ENCODE measurements at regions not wholly inside any gene's neighbourhood (a gene's known extent, or its start where the extent isn't known, plus 50 kb on each side); places are given as distances from the start of the nearest gene placed in this dataset.

DNA sequence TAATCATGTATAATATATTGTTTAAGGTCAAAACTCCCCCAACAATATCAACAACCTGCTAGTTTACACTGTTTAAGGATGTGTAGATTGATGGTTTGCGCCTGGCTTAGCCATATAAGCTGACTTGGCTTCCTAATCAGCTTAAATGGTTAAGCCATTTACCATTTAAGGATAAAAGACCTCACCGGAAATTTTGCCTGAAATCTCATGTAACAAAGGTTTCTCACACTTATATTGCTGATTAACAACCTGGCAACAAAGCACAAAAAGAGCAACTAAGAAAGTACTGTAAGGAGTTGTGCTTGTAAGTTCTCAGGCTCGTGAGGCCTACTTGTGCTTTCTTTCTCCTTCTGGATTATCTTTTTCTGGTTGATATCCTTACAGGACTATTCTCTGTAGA, 485.2 kb downstream of the GABRG1 start:
- TF ChIP-seq, protein P1, sequence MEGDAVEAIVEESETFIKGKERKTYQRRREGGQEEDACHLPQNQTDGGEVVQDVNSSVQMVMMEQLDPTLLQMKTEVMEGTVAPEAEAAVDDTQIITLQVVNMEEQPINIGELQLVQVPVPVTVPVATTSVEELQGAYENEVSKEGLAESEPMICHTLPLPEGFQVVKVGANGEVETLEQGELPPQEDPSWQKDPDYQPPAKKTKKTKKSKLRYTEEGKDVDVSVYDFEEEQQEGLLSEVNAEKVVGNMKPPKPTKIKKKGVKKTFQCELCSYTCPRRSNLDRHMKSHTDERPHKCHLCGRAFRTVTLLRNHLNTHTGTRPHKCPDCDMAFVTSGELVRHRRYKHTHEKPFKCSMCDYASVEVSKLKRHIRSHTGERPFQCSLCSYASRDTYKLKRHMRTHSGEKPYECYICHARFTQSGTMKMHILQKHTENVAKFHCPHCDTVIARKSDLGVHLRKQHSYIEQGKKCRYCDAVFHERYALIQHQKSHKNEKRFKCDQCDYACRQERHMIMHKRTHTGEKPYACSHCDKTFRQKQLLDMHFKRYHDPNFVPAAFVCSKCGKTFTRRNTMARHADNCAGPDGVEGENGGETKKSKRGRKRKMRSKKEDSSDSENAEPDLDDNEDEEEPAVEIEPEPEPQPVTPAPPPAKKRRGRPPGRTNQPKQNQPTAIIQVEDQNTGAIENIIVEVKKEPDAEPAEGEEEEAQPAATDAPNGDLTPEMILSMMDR (conservative IDR thresholded peaks at IDR 0.05): no peak
- TF ChIP-seq ZFX (IDR thresholded peaks at IDR 0.05): no peak
- H3K27ac ChIP-seq: no peak overlapping the region

DNA sequence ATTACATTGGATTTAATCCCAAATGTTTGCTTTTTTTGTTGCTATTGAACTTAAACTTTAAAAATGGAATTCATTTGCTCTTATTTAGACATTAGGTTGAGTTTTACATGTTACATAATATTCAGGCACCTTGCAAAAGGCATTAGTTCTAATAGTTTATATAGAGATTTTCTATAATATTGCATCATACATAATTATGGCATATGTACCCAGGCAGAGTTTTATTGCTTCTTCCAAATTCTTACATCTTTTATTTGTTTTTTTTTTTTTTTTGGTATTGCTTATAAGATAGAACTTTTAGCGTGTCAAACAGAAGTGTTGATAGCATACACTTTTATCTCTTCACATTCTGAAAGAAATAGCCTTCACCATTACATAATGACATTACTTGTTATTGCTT, 487.7 kb downstream of the GABRG1 start:
- TF ChIP-seq, protein P1 (conservative IDR thresholded peaks at IDR 0.05): no peak
- TF ChIP-seq ZFX (IDR thresholded peaks at IDR 0.05): no peak
- no peak overlapping the region for H3K27ac ChIP-seq

DNA sequence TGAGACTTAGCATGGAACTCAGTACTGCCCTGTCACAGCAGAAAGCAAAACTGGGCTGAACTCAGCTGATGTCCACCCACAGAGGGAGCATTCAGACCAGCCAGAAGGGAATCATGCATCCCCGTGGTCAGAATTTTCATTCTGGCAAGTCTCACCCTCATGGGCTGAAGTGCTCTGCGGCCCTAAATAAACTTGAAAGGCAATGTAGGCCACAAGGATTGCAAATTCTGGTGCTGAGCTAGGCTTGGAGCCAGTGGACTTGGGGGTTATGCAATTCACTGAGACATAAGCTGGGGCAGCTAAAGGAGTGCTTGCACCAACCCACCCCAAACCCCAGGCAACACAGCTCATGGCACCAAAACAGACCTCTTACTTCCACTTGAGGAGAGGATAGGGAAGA, 494.1 kb downstream of the GABRG1 start:
- H3K27ac ChIP-seq: no peak overlapping the region
- TF ChIP-seq, protein P1 (conservative IDR thresholded peaks at IDR 0.05): no peak
- no peak for TF ChIP-seq ZFX (IDR thresholded peaks at IDR 0.05)

DNA sequence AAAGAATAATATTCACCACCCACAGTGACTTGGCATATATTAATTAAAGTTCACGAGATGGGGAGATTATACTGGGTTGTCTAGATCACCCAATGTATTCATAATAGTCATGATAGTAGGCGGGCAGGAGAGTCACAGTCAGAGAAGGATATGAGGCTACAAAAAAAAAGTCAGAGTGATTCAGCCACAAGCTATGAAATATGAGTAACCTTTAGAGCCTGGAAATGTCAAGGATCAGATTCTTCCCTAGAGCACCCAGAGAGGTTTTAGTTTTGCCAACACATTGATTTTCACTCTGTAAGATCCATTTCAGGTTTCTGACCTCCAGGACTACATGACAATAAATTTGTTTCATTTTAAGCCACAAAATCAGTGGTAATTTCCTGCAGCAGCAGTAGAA, 501.9 kb downstream of the GABRG1 start:
- no peak overlapping the region for H3K27ac ChIP-seq
- no peak for TF ChIP-seq ZFX (IDR thresholded peaks at IDR 0.05)
- TF ChIP-seq, protein P1 (conservative IDR thresholded peaks at IDR 0.05): no peak

DNA sequence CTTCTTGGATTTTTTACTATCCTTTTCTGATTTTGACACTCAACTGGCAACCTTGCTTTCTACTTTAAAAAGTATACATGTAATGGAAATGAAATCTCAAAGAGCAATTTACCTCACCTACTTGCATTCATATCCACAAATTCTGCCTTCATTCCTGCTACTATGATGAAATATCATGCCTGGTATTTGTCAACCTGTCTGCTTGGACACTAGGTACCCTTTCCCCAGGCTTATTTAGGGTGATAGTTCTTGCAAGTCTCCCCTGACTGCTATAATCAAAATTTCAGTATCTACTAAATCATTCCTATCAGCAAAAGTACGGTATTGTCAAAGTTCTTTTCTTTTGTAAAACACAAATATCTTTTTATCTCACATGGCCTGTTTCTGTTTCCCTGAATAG, 503.0 kb downstream of the GABRG1 start:
- TF ChIP-seq ZFX (IDR thresholded peaks at IDR 0.05): no peak
- TF ChIP-seq, protein P1 (conservative IDR thresholded peaks at IDR 0.05): no peak
- no peak overlapping the region for H3K27ac ChIP-seq

DNA sequence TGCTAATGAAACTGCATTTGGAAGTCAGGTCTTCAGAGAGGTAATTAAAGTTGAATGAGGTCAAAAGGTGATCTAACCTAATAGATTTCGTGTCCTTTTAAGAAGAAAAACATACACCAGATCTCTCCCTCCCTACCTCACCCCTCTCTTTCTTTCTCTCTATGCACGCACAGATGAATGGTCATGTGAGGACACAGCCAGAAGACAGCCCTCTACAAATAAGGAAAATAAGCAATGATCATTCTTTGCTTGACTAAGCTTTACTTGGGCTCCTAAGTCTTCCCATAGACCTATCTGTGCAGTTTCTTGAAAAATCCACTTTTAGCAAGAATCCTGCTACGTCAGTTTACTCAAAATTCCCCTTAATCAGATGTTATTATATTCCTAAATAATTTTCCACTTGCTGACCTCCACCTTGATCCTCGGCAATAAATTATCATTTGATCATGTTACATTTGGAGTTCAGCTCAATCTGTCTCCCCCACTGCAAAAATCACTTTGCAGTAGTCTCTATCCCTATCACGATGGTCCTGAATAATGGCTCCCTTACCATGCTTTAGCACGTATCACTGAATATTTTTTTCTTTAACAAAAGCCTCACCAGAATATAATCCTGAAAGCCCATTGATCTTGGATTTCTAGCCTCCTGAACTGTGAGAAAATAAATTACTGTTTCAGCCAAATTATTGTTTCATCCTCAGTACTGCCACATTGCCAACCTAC, 527.3 kb downstream of the GABRG1 start:
- TF ChIP-seq, protein P1 (conservative IDR thresholded peaks at IDR 0.05): no peak
- TF ChIP-seq ZFX (IDR thresholded peaks at IDR 0.05): no peak
- H3K27ac ChIP-seq: no peak overlapping the region

DNA sequence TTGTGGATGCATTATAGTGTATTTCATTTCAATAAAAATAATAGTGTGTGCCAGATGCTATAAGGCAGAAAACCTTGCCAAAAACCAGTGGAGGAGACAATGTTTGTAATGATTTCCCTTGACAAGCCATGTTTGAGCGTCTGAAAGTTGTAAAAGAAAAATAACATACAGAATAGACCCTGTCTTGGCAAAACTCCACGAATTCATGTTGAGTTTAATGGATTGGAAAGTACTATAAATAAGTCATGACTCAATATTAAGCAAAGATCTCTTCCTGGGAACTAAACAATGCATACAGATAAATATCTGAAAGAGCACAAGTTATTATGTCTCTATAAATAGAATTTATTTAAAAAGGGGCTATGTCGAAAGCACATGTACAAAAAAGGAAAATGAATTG, 543.5 kb downstream of the GABRG1 start:
- no peak for TF ChIP-seq ZFX (IDR thresholded peaks at IDR 0.05)
- TF ChIP-seq, protein P1 (conservative IDR thresholded peaks at IDR 0.05): no peak
- no peak overlapping the region for H3K27ac ChIP-seq
